ENCODE measurements at regions not wholly inside any gene's neighbourhood (a gene's known extent, or its start where the extent isn't known, plus 50 kb on each side); places are given as distances from the start of the nearest gene placed in this dataset.

DNA sequence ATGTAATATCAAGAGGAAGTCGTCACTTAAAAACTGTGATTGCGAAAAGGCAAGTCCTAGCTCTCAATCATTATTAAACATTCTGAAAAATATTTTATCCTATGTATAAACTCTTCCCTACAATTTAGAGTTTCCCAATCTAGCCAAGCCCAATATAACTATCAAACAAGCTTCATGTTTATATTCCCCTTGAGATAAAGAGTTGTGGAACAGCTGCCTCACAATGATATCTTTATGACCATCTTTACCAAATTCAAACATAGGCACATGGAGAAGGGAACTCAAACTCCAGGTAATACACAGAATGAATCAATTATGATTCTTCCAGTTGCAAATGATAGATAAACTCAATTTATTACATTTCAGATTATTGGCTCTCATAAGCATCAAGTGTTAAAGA, 1468.7 kb downstream of the EFNA5 start:
- Histone ChIP-seq H3K79me2 (ENCODE audit: insufficient read depth) (no peaks in the 10 kb centered on the region), H3K27ac (ENCODE audit: low read depth in 2 of 2, low read length in 1 of 2) (no peak overlapping the region), H3K4me1 (ENCODE audit: control insufficient read depth in 1 of 2, insufficient read depth in 2 of 2, low read depth in 1 of 2, low read length in 1 of 2) (no peaks in the 10 kb centered on the region), H3K4me2 (no peak overlapping the region), H4K20me1 (ENCODE audit: insufficient read depth) (no peaks in the 10 kb centered on the region), H3K36me3 (replicated peaks in 1 of 2; ENCODE audit: control insufficient read depth in 1 of 2, insufficient read depth in 2 of 2, low read length in 1 of 2) (no peaks in the 10 kb centered on the region), H2AFZ (ENCODE audit: low read depth) (no peak overlapping the region), H3K9ac (no peak overlapping the region), H3K9me3 (no peaks in the 10 kb centered on the region), H3F3A (replicated peaks; ENCODE audit: insufficient read depth) (no peaks in the 10 kb centered on the region), H3K9me2 (no peaks in the 10 kb centered on the region), H3K27me3 (ENCODE audit: insufficient read depth) (no peaks in the 10 kb centered on the region), H3K4me3 (ENCODE audit: low read depth in 2 of 2, low read length in 1 of 2) (no peak overlapping the region)
- CTCF ChIA-PET = no interaction called here
- no peak for DNase-seq
- 93% methylated on average over 2 of the region's 2 CpGs for WGBS (ENCODE audit: low lambda C conversion rate)
- POLR2A ChIA-PET = no interaction called here
- no peak for TF ChIP-seq TCF12 (IDR thresholded peaks at IDR 0.05)
- TF ChIP-seq FOXJ3 (CRISPR knock-in tag; IDR thresholded peaks at IDR 0.05) = no peak
- no peak for TF ChIP-seq EP300 (IDR thresholded peaks at IDR 0.05; ENCODE audit: borderline replicate concordance in 1 of 2, low read depth in 1 of 2, low read length in 1 of 2)
- TF ChIP-seq, protein P1, sequence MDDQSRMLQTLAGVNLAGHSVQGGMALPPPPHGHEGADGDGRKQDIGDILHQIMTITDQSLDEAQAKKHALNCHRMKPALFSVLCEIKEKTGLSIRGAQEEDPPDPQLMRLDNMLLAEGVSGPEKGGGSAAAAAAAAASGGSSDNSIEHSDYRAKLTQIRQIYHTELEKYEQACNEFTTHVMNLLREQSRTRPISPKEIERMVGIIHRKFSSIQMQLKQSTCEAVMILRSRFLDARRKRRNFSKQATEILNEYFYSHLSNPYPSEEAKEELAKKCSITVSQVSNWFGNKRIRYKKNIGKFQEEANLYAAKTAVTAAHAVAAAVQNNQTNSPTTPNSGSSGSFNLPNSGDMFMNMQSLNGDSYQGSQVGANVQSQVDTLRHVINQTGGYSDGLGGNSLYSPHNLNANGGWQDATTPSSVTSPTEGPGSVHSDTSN (IDR thresholded peaks at IDR 0.05) = no peak
- no peak for TF ChIP-seq RAD21 (IDR thresholded peaks at IDR 0.05; ENCODE audit: low read length)
- no peak for TF ChIP-seq RXRA (IDR thresholded peaks at IDR 0.05; ENCODE audit: borderline replicate concordance, low read depth)
- TF ChIP-seq, protein P2, sequence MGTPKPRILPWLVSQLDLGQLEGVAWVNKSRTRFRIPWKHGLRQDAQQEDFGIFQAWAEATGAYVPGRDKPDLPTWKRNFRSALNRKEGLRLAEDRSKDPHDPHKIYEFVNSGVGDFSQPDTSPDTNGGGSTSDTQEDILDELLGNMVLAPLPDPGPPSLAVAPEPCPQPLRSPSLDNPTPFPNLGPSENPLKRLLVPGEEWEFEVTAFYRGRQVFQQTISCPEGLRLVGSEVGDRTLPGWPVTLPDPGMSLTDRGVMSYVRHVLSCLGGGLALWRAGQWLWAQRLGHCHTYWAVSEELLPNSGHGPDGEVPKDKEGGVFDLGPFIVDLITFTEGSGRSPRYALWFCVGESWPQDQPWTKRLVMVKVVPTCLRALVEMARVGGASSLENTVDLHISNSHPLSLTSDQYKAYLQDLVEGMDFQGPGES (IDR thresholded peaks at IDR 0.05; ENCODE audit: low read depth, low read length) = no peak
- no peak for TF ChIP-seq USF1 (IDR thresholded peaks at IDR 0.05; ENCODE audit: borderline replicate concordance, low read depth)
- TF ChIP-seq YY1 (IDR thresholded peaks at IDR 0.05; ENCODE audit: low read depth) = no peak
- TF ChIP-seq ELF1 (IDR thresholded peaks at IDR 0.05) = no peak
- TF ChIP-seq MAX (IDR thresholded peaks at IDR 0.05; ENCODE audit: low read depth) = no peak
- no peak for TF ChIP-seq EZH2phosphoT487 (IDR thresholded peaks at IDR 0.05; ENCODE audit: borderline replicate concordance, low read depth)
- TF ChIP-seq CTCF (IDR thresholded peaks at IDR 0.05) = no peak
- TF ChIP-seq NRF1 (IDR thresholded peaks at IDR 0.05; ENCODE audit: low read depth, low read length) = no peak
- no peak for TF ChIP-seq GATA2 (CRISPR knock-in tag; IDR thresholded peaks at IDR 0.05)
- TF ChIP-seq FOXM1 (IDR thresholded peaks at IDR 0.05; ENCODE audit: low read depth) = no peak
- TF ChIP-seq MEF2A (IDR thresholded peaks at IDR 0.05; ENCODE audit: borderline replicate concordance, low read depth) = no peak
- TF ChIP-seq NFIC (IDR thresholded peaks at IDR 0.05; ENCODE audit: borderline replicate concordance) = no peak
- TF ChIP-seq MXI1 (IDR thresholded peaks at IDR 0.05; ENCODE audit: low read depth, low read length) = no peak
- TF ChIP-seq POLR2AphosphoS5 (IDR thresholded peaks at IDR 0.05; ENCODE audit: low read depth, low read length) = no peak
